CD4-positive, alpha-beta T cell treated with Interferon alpha-2 for 1 hour (primary cell): ENCODE measurements at regions not wholly inside any gene's neighbourhood (a gene's known extent, or its start where the extent isn't known, plus 50 kb on each side); places are given as distances from the start of the nearest gene placed in this dataset.

Source experiments
- DNase-seq, 2 donors: peaks; one replicate each; pipeline ENCODE4 v3.0.0-alpha.2; 2020 to 2022

- DNase-seq = no peak
These were observed 129.7 kb upstream of the KAZN start for GRCh38 chr1:14468751-14469150.

DNA sequence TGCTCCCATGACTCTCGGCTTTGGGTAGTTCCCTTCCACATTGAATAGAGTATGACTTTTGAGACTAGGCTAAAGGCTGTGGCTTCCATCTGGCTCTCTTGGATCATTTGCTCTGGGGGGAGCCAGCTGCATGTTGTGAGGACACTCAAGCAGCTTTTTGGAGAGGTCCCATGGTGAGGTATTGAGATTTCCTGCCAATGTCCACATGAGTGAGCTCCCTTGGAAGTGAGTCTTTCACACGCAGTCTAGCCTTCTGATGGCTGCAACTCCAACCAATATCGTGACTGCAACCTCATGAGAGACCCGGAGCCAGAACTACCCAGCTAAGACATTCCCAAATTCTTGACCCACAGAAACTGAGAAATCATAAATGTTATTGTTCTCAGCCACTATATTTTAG is 127.7 kb upstream of the KAZN start:
- DNase-seq = no peak

- no peak for DNase-seq
These were observed 123.6 kb upstream of the KAZN start for GRCh38 chr1:14474856-14475255.

GRCh38 chr1:14476170-14476955 is 122.1 kb upstream of the KAZN start:
- DNase-seq = no peak

GRCh38 chr1:14478120-14478519 is 120.4 kb upstream of the KAZN start:
- DNase-seq = no peak

- no peak for DNase-seq
These were observed 118.6 kb upstream of the KAZN start for GRCh38 chr1:14479865-14480264.

DNA sequence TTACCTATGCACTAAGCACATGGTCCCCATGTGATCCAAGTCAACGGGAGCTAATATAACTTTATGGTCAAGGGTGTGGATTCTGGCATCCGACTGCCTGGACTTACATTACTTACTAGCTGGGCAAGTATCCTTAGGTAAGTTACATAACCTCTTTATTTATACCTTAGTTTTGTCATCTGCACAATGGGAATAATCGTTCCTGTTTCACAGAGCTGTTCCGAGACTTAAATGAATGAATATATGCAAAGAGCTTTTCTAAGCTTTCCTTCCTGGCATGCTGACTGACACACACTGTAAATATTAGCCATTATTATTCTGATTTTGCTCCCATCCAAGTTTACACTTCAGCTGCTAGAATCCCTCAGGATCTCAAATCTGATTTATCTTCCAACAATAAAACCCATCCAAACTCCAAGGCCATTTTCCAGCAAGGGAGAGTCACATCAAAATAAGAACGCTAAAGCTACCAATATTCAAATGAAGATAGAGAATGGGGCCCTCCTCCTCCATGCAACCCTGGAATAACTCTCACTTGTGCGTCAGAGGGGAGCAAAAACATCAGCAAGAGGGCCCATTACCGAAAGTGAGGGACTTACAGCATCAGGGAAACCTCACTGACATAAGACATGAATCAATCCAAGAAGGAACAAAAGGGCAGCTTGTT is 115.6 kb upstream of the KAZN start:
- no peak for DNase-seq

GRCh38 chr1:14485285-14485684 is 113.2 kb upstream of the KAZN start:
- no peak for DNase-seq

DNA sequence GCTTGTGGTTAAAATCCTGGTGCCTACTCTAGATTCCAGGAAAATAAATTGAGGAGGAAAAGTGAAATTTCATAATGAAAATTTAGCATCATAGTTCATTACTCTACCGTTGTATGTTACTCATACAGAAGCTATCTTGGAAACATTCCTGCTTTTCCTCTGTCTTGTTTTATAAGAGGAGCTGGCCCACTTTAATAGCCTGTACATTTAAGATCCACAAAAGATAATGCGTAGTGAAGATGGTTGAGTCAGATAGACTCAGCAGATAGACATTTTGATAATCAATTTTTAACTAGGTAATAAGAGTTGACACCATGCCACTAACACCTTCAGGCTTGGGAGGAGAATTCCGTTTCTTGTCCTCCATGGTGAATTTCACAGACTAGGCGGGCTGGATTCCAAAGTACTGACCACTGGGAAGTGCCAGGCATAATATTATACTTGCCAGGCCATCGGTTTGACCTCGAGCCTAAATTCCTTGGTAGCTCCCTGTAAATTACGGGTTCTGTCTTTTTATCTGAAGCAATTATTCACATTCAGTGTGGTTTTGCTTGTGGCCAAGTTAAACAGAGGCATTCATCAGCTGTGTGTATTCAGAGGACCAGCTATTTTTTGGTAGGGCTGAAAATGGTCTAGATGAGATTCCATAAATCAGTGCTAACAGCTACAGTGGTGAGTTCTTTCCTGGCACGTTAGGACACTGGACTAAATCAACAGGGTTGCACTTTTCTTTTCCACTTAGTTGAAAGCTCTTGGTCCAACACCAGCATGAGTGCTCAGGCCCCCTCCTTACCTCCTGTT is 111.9 kb upstream of the KAZN start:
- DNase-seq = no peak

DNA sequence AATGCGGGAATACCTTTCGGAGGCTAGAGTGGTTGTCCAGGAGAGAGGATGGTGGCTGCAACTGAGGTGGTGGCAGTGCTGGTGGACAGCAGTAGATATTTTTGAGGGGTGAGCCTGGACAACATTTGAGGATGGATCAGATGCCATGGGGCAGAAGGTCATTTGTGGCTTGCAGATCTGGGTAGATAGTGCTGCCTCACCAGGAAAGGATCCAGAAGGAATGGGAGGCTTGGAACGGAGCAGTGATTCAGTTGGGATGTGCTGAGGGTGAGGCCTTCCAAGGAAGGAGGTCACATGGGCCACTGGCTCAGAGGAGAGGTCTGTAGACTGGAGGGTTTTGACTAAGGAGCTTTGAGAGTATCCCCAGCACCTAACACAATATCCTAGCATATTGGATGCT is 110.8 kb upstream of the KAZN start:
- no peak for DNase-seq

DNA sequence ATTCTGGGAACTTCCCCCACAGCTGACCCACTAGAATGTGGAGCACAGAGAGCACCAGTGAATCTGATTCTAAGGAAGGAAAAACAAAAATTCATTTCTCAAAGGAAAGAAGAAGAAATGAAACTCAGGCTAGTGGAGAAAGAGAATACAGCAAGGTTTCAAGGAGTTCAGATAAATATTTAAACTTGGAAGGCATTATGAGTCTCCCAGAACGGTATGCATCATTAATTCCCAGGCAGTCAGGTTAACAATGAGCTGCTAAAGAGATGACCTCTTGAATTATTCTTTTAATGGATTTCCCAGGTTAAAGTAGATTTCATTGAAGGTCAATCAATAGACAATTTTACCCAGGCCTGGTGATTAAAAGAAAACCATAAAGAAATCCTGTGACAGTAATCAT is 103.6 kb upstream of the KAZN start:
- no peak for DNase-seq

GRCh38 chr1:14495381-14495780 is 103.1 kb upstream of the KAZN start:
- no peak for DNase-seq

DNA sequence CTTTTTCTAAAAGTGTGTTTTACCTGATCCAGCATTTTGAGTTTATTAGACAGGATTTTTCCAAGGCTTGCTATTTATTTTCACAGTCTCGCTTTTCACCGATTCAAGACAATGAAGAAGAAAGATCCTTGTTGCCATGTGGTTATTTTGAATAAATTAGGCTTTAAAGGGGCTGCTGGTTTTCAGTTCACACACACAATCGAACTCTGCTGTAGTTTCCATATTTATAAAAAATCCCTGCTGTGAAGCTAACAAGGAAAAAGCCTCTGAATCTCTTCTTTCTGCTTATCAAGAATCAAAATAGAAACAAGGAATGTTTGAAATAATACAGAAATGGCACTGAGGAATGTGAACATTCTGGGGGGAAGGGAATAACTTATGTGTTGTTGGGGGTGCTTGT is 102.5 kb upstream of the KAZN start:
- DNase-seq = no peak

DNA sequence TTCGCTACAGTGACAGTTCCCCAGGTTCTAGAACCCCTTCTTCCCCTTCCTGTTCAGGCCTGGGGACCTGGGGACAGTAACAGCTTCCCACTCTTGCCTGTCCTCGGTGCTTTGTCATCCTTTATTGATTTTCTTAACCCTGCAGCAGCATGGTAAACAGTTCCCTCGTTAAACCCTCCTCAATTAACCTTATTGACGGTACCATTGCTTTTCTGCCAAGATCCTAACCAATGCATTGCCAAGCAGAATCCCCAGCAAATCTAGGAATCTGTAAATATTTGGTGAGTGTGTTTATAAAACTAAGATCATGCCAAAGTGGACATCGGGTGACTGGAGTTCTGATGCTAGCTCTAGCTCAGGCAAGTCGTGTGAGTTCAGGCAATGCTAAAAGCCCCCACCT is 99.6 kb upstream of the KAZN start:
- no peak for DNase-seq

GRCh38 chr1:14499312-14500040 is 99.0 kb upstream of the KAZN start:
- DNase-seq = no peak

DNA sequence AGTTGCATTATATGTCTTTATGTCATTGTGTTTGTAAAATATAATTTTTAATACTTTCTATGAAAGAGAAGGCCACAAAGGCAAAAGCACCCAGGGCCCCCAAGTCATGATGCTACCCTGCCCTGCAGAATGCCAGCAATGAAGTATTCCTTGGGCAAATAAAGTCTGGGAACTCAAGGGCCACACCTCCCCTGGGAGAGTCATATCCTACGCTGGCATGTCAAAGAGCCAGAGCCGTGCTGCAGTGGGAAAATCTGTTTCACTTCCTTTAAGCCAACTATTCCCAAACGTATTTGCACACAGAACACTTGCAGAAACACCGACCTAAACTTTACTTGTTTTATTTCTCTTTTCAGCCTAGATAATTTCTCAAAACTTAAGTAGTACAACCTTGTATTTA is 98.4 kb upstream of the KAZN start:
- DNase-seq = no peak

DNA sequence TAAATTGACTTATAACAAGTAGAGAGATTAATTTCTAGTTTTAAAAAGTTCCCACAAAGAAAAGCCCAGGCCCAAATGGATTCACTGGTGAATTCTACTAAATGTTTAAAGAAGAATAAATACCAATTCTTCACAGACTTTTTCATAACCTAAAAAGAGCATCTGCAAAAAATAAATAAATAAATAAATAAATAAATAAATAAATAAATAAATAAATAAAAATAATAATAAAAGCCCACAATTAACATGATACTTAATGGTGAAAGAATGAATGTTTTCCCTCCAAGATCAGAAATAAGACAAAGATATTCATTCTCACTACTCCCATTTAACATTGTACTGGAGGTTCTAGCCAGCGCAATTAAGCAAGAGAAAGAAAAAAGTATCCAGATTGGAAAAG is 97.6 kb upstream of the KAZN start:
- no peak for DNase-seq

DNA sequence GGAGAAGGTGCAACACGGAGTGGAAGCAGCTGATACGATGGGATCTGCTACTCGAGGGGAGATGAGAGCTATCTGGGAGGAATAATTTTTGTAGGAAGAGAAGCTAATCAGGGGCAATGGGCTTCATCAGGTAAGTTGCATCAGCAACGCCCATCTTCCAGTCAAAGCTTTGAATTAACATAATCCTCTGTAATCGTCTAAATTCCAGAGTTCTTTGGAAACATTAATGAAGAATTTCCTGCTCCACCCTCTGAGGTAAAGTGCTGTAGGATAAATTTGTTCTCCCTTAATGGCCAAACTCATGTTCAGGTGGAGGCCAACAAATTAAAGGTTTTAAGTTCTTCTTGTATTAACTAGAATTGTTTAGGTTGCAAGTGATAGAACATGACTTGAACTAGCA is 94.0 kb upstream of the KAZN start:
- no peak for DNase-seq

GRCh38 chr1:14506471-14507255 is 91.8 kb upstream of the KAZN start:
- no peak for DNase-seq

GRCh38 chr1:14507262-14507661 is 91.2 kb upstream of the KAZN start:
- DNase-seq = no peak

DNA sequence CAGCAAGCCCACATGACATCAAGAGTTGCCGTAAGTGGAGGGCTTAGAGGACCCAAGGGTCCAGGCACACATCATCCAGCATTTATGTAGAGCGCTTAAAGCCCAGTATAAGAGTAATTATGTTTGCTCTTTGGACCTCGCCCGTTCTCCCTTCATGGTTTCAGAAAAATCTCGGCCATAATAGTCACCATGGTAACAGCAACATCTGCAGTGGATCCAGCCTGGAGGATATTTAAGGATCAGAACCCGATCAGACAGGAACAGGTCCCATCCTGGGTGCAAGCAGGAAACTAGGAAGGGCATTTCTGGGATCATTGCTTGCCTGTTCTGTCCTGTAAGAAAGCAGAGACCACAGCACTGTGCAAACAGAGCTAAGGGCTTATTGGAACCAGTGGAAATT is 89.9 kb upstream of the KAZN start:
- no peak for DNase-seq

GRCh38 chr1:14511166-14511680 is 87.3 kb upstream of the KAZN start:
- DNase-seq = no peak
